PC-9 (cell line): ENCODE measurements at regions not wholly inside any gene's neighbourhood (a gene's known extent, or its start where the extent isn't known, plus 50 kb on each side); places are given as distances from the start of the nearest gene placed in this dataset.

ENCODE experiments used
- CTCF ChIP-seq: fragments of 200-600 bp; sonication (generic); conservative IDR thresholded peaks from 2 replicates; pipeline ENCODE4 v1.6.1; 2017; ENCODE audit warnings: mixed run types, antibody characterized with exemption, mild to moderate bottlenecking, moderate library complexity
- EZH2 ChIP-seq: fragments of 200-600 bp; sonication (generic); IDR thresholded peaks from 2 replicates; pipeline ENCODE4 v1.8.0; 2017; ENCODE audit warnings: antibody characterized with exemption, low read depth

DNA sequence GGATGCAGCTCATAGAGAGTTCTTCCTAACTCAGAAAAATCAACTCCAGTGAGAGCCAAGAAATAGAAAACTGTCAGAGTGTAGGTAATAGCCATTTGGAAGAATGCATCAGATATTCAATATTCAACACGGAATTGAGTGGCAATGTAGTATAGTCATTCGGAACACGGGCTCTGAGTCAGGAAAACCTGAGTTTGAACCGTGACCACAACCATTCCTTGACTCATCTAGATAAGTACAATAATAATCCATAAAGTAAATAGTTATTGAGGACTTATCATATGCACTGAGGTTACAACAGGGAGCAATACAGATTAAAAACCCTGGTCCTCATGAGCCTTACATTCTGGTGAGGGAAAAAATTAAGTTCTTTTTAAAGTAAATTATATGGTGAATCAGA lies 62.6 kb upstream of the PHF21A start:
- TF ChIP-seq CTCF (no peak), EZH2 (no peak)
